ENCODE measurements at regions not wholly inside any gene's neighbourhood (a gene's known extent, or its start where the extent isn't known, plus 50 kb on each side); places are given as distances from the start of the nearest gene placed in this dataset.

- TF ChIP-seq ZNF274 (IDR thresholded peaks at IDR 0.05; ENCODE audit: borderline replicate concordance, extremely low read depth, low read length) (no peak), JUND (IDR thresholded peaks at IDR 0.05; ENCODE audit: low read length) (no peak), SAP30 (IDR thresholded peaks at IDR 0.05; ENCODE audit: insufficient read depth, insufficient replicate concordance, low read length) (no peak), EZH2 (IDR thresholded peaks at IDR 0.05; ENCODE audit: low read depth, low read length, severe bottlenecking) (no peak), EP300 (IDR thresholded peaks at IDR 0.05; ENCODE audit: borderline replicate concordance in 1 of 2, low read depth in 2 of 2, low read length in 2 of 2) (no peak), POLR2AphosphoS5 (IDR thresholded peaks at IDR 0.05; ENCODE audit: low read depth, low read length) (no peak), SIN3A (conservative IDR thresholded peaks at IDR 0.05 in 1 of 2, IDR thresholded peaks at IDR 0.05 in 1 of 2; ENCODE audit: low read depth in 1 of 2, low read length in 2 of 2) (no peak)
Measured at GRCh38 chr3:3392946-3393345, 213.5 kb upstream of the CRBN start.

Measured in H1 (cell line).